ENCODE measurements at regions not wholly inside any gene's neighbourhood (a gene's known extent, or its start where the extent isn't known, plus 50 kb on each side); places are given as distances from the start of the nearest gene placed in this dataset.
"Not testable (repeated sequence)": the region's sequence is repeated elsewhere in the genome, so short reads cannot be mapped to it uniquely, and the experiment has no call there.

DNA sequence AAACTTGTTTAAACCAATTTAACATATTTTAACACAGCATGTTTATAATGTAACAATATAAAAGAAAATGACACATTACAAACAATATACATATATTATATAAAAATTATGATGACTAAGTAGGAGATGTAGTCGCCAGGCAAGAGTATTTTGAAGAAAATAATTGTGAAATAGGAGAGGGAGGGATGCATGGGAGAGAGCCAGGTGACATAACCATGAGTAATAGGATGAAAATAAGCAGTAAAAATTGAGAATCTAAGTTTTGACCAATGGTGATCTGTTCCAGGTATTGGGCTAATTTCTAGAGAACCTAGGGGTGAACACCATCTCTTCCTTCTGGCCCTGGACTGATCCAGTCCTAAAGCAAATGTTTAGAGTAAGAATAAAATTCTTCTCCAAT is 315.2 kb upstream of the G2E3 start:
- no peaks in the 10 kb centered on the region for H3K9me3 ChIP-seq
- FAIRE-seq (no peak), DNase-seq (ENCODE audit: low read depth in 1 of 2, low spot score in 1 of 2) (no peak), ATAC-seq (no peak)
- TF ChIP-seq ZFP36 (IDR thresholded peaks at IDR 0.05; ENCODE audit: borderline replicate concordance, partially characterized antibody) (no peak), POLR2A (IDR thresholded peaks at IDR 0.05; ENCODE audit: low read length) (no peak), ESRRA (IDR thresholded peaks at IDR 0.05; ENCODE audit: borderline replicate concordance, low read length) (no peak), HOXB5 (CRISPR knock-in tag; IDR thresholded peaks at IDR 0.05) (no peak), NPAS2 (CRISPR knock-in tag; IDR thresholded peaks at IDR 0.05; ENCODE audit: borderline replicate concordance) (no peak), RFX5 (IDR thresholded peaks at IDR 0.05) (no peak), RCOR1 (IDR thresholded peaks at IDR 0.05; ENCODE audit: low read depth, low read length) (no peak), MAFK (IDR thresholded peaks at IDR 0.05; ENCODE audit: partially characterized antibody) (no peak), HEYL (CRISPR knock-in tag; IDR thresholded peaks at IDR 0.05) (no peak), EHMT2 (IDR thresholded peaks at IDR 0.05; ENCODE audit: low read depth) (no peak), RAD21 (conservative IDR thresholded peaks at IDR 0.05 in 1 of 2, IDR thresholded peaks at IDR 0.05 in 1 of 2) (no peak), ZSCAN20 (CRISPR knock-in tag; IDR thresholded peaks at IDR 0.05) (no peak), FOXS1 (CRISPR knock-in tag; IDR thresholded peaks at IDR 0.05) (no peak), EP300 (IDR thresholded peaks at IDR 0.05) (no peak), FOSB (CRISPR knock-in tag; IDR thresholded peaks at IDR 0.05) (no peak), RNF2 (IDR thresholded peaks at IDR 0.05; ENCODE audit: borderline replicate concordance, low read depth) (no peak)
- TF ChIP-seq, protein P1, sequence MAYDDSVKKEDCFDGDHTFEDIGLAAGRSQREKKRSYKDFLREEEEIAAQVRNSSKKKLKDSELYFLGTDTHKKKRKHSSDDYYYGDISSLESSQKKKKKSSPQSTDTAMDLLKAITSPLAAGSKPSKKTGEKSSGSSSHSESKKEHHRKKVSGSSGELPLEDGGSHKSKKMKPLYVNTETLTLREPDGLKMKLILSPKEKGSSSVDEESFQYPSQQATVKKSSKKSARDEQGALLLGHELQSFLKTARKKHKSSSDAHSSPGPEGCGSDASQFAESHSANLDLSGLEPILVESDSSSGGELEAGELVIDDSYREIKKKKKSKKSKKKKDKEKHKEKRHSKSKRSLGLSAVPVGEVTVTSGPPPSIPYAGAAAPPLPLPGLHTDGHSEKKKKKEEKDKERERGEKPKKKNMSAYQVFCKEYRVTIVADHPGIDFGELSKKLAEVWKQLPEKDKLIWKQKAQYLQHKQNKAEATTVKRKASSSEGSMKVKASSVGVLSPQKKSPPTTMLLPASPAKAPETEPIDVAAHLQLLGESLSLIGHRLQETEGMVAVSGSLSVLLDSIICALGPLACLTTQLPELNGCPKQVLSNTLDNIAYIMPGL (CRISPR knock-in tag; IDR thresholded peaks at IDR 0.05; ENCODE audit: borderline replicate concordance): no peak
- TF ChIP-seq, protein P2, sequence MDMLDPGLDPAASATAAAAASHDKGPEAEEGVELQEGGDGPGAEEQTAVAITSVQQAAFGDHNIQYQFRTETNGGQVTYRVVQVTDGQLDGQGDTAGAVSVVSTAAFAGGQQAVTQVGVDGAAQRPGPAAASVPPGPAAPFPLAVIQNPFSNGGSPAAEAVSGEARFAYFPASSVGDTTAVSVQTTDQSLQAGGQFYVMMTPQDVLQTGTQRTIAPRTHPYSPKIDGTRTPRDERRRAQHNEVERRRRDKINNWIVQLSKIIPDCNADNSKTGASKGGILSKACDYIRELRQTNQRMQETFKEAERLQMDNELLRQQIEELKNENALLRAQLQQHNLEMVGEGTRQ (IDR thresholded peaks at IDR 0.05): no peak
- TF ChIP-seq, protein P3, sequence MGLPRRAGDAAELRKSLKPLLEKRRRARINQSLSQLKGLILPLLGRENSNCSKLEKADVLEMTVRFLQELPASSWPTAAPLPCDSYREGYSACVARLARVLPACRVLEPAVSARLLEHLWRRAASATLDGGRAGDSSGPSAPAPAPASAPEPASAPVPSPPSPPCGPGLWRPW (IDR thresholded peaks at IDR 0.05): no peak
- ChIA-PET POLR2A (no interaction called here), CTCF (no interaction called here)
- no peak overlapping the region for H3K4me3 ChIP-seq
- WGBS (ENCODE audit: missing lambda C conversion rate): 0% methylated on average over 1 of the region's 1 CpG
- no peak overlapping the region for H3K4me2 ChIP-seq
- no peaks in the 10 kb centered on the region for H3K4me1 ChIP-seq
- no peak overlapping the region for H3K27ac ChIP-seq

DNA sequence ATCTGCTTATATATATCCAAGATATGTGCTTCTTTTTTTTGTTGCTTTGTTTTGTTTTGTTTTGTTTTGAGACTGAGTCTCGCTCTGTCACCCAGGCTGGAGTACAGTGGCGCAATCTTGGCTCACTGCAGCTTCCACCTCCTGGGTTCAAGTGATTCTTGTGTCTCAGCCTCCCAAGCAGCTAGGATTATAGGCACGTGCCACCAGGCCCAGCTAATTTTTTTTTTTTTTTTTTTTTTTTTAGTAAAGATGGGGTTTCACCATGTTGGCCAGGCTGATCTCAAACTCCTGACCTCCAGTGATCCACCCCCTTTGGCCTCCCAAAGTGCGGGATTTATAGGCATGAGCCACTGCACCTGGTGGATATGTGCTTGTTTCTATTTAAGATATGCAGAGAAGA is 314.6 kb upstream of the G2E3 start:
- ATAC-seq; POLR2A ChIA-PET; H3K4me3 ChIP-seq; H3K4me2 ChIP-seq; DNase-seq (ENCODE audit: low read depth in 1 of 2, low spot score in 1 of 2); H3K4me1 ChIP-seq; H3K27ac ChIP-seq; CTCF ChIA-PET; FAIRE-seq; H3K9me3 ChIP-seq: not testable (repeated sequence)
- 12% methylated on average over 4 of the region's 4 CpGs for WGBS (ENCODE audit: missing lambda C conversion rate)

DNA sequence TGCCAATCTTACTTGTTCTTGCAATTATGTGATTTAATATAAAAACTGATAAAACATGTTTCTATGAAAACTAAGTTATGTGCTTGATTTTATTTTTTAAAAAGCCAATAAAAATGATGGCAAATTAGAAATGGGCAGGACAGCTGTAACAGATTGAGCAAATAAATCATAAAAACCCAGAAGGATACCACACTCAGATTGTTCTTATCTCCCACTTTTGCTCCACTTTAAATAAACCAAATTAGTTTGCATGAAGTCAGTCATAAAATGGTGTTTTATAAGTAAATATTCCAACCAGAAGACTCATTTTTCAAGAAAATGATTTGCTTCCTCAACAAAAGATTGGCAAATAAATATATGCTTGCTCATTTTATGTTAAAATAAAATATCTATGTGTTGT is 307.9 kb upstream of the G2E3 start:
- no peak for DNase-seq (ENCODE audit: low read depth in 1 of 2, low spot score in 1 of 2)
- no peak for ATAC-seq
- TF ChIP-seq EHF (CRISPR knock-in tag; IDR thresholded peaks at IDR 0.05) (no peak), ZNF302 (CRISPR knock-in tag; IDR thresholded peaks at IDR 0.05) (no peak)
- FAIRE-seq: no peak
- Histone ChIP-seq H3K9me3 (no peaks in the 10 kb centered on the region), H3K4me3 (no peak overlapping the region), H3K27ac (no peak overlapping the region), H3K4me1 (no peaks in the 10 kb centered on the region), H3K4me2 (no peak overlapping the region)
- POLR2A ChIA-PET: no interaction called here
- CTCF ChIA-PET: interaction anchor here (0.9 kb wide), 1 partner anchor 36 kb away, joined by 3 read pairs; no protein-coding TSS in a partner anchor
